HepG2 (cell line): ENCODE measurements at regions not wholly inside any gene's neighbourhood (a gene's known extent, or its start where the extent isn't known, plus 50 kb on each side); places are given as distances from the start of the nearest gene placed in this dataset.

ENCODE experiments used
- ATAC-seq: fragments of 200-7000 bp; cut with Tn5 transposase; 3 replicates; pipeline ENCODE4 v1.9.1; 2020; ENCODE audit warnings: mild to moderate bottlenecking, moderate library complexity
- BruUV-seq: library from RNA; stranded (reverse); fragments of 400-500 nt; replicated peaks from 2 replicates; lab custom pipeline; 2021; lab: Mats Ljungman, UMichigan
- CTCF ChIA-PET: fragments of 300-600 bp; formaldehyde crosslinking; extraction: SDS; loops from one replicate; lab custom pipeline; 2021; ENCODE audit warnings: low total read pairs, inconsistent platforms, low intra/inter-chr PET ratio; lab: Yijun Ruan, JAX
- POLR2A ChIA-PET: fragments of 350-600 bp; sonication (Branson Sonifier 250); formaldehyde crosslinking; loops from one replicate; lab custom pipeline; 2020; ENCODE audit warnings: antibody characterized with exemption, inconsistent platforms; lab: Yijun Ruan, JAX
- DNase-seq: peaks from one replicate; pipeline ENCODE4 v3.0.0-alpha.2; 2015; ENCODE audit warnings: low spot score
- FAIRE-seq: peaks from 3 replicates; lab custom pipeline; 2011; peaks lifted over from hg19 to GRCh38; lab: Jason Lieb, UNC
- H2AFZ ChIP-seq: one replicate; pipeline ENCODE4 v1.6.1; 2011; ENCODE audit warnings: low read length, inconsistent platforms
- H3K27ac ChIP-seq: fragments of 300-600 bp; 3 replicates; pipeline ENCODE4 v1.8.0; 2011; ENCODE audit warnings: mixed run types, mild to moderate bottlenecking, mixed read lengths, low read length, inconsistent platforms; ENCODE audit not compliant: insufficient read depth; ENCODE audit errors: extremely low read length
- H3K27me3 ChIP-seq, 2 experiments: fragments of 200-600 bp in 1 of 2; 2 replicates in 1 of 2; 3 replicates in 1 of 2; pipeline versions ENCODE4 v1.6.0 to v1.8.0; 2011; ENCODE audit warnings: low read length in 2 of 2, mild to moderate bottlenecking in 2 of 2, moderate library complexity in 2 of 2, inconsistent platforms in 1 of 2; ENCODE audit not compliant: insufficient read depth in 2 of 2, control insufficient read depth in 1 of 2
- H3K36me3 ChIP-seq, 2 experiments: fragments of 200-600 bp in 1 of 2; replicated peaks in 1 of 2; 2 replicates in 1 of 2; 3 replicates in 1 of 2; pipeline versions ENCODE4 v1.5.1 to v1.8.0; 2011; ENCODE audit warnings: low read length in 2 of 2, inconsistent platforms in 1 of 2; ENCODE audit not compliant: insufficient read depth in 2 of 2, control insufficient read depth in 1 of 2
- H3K4me1 ChIP-seq: 2 replicates; pipeline ENCODE4 v1.5.1; 2012; ENCODE audit warnings: low read length, inconsistent platforms; ENCODE audit not compliant: insufficient read depth
- H3K4me2 ChIP-seq: 2 replicates; pipeline ENCODE4 v1.6.0; 2011; ENCODE audit warnings: low read depth, low read length, inconsistent platforms
- H3K4me3 ChIP-seq, 3 experiments: fragments of 200-600 bp in 1 of 3; sonication (generic), shearing (Covaris generic) in 1 of 3; replicated peaks in 1 of 3; 2 replicates each; pipeline ENCODE4 v1.5.1; 2011 to 2016; ENCODE audit warnings: low read length in 3 of 3, inconsistent platforms in 2 of 3, low read depth in 2 of 3, mild to moderate bottlenecking in 2 of 3, control low read depth in 1 of 3, mixed read lengths in 1 of 3; ENCODE audit not compliant: insufficient read depth in 1 of 3
- H3K79me2 ChIP-seq: one replicate; pipeline ENCODE4 v1.6.1; 2011; ENCODE audit warnings: low read length, inconsistent platforms; ENCODE audit not compliant: insufficient read depth
- H3K9ac ChIP-seq: 2 replicates; pipeline ENCODE4 v1.6.0; 2011; ENCODE audit warnings: mild to moderate bottlenecking, low read depth, low read length, inconsistent platforms; ENCODE audit not compliant: insufficient read depth
- H3K9me3 ChIP-seq: 2 replicates; pipeline ENCODE4 v1.5.1; 2012; ENCODE audit warnings: mild to moderate bottlenecking, low read length
- H4K20me1 ChIP-seq: 2 replicates; pipeline ENCODE4 v1.6.0; 2011; ENCODE audit warnings: inconsistent platforms, mild to moderate bottlenecking, low read length, moderate library complexity; ENCODE audit not compliant: insufficient read depth
- MEIS1 ChIP-seq: sonication (generic); formaldehyde crosslinking; IDR thresholded peaks from 2 replicates; pipeline ENCODE4 v1.9.0; 2021; ENCODE audit warnings: mild to moderate bottlenecking, missing genetic modification reagents, moderate library complexity, borderline replicate concordance
- PHF8 ChIP-seq: sonication (generic); formaldehyde crosslinking; IDR thresholded peaks from 2 replicates; pipeline ENCODE4 v1.5.0; 2020; ENCODE audit warnings: missing genetic modification reagents
- SCMH1 ChIP-seq: sonication (generic); formaldehyde crosslinking; IDR thresholded peaks from 2 replicates; pipeline ENCODE4 v1.9.0; 2021; ENCODE audit warnings: missing genetic modification reagents, mild to moderate bottlenecking, borderline replicate concordance
- SP2 ChIP-seq: sonication (generic); formaldehyde crosslinking; IDR thresholded peaks from 2 replicates; pipeline ENCODE4 v1.5.1; 2020; ENCODE audit warnings: mild to moderate bottlenecking, missing genetic modification reagents
- SRF ChIP-seq: IDR thresholded peaks from 2 replicates; pipeline ENCODE4 v1.6.1; 2011; ENCODE audit warnings: mild to moderate bottlenecking, low read depth, low read length, moderate library complexity
- WGBS: methylation state at CpG from one replicate; pipeline ENCODE4 v1.1.6; 2017; ENCODE audit warnings: low lambda C conversion rate; 5-methylcytosine and 5-hydroxymethylcytosine counted together
- in situ Hi-C: cut with HindIII; loops from 2 replicates; pipeline ENCODE4 v1.10.0; 2017; ENCODE audit warnings: low pct_unique_long_range_greater_than_20kb; ENCODE audit not compliant: extremely low pct_ligation_motif_present
- intact Hi-C: fragments of 100-400 bp; cut with micrococcal nuclease; formaldehyde crosslinking; loops from one replicate; pipeline ENCODE4 v1.10.0; 2022; ENCODE audit not compliant: unreplicated experiment
- TF ChIP-seq, protein P1 (sequence below): sonication (generic); formaldehyde crosslinking; IDR thresholded peaks from 2 replicates; pipeline ENCODE4 v1.4.0; 2020; ENCODE audit warnings: missing genetic modification reagents, borderline replicate concordance
- TF ChIP-seq, protein P2 (sequence below): sonication (generic); formaldehyde crosslinking; IDR thresholded peaks from 2 replicates; pipeline ENCODE4 v1.4.0; 2020; ENCODE audit warnings: mild to moderate bottlenecking, missing genetic modification reagents
- TF ChIP-seq, protein P3 (sequence below): sonication (generic); formaldehyde crosslinking; IDR thresholded peaks from 2 replicates; pipeline ENCODE4 v1.5.1; 2020; ENCODE audit warnings: mild to moderate bottlenecking, missing genetic modification reagents
- TF ChIP-seq, protein P4 (sequence below): sonication (generic); formaldehyde crosslinking; IDR thresholded peaks from 2 replicates; pipeline ENCODE4 v1.9.0; 2021; ENCODE audit warnings: mild to moderate bottlenecking, missing genetic modification reagents

DNA sequence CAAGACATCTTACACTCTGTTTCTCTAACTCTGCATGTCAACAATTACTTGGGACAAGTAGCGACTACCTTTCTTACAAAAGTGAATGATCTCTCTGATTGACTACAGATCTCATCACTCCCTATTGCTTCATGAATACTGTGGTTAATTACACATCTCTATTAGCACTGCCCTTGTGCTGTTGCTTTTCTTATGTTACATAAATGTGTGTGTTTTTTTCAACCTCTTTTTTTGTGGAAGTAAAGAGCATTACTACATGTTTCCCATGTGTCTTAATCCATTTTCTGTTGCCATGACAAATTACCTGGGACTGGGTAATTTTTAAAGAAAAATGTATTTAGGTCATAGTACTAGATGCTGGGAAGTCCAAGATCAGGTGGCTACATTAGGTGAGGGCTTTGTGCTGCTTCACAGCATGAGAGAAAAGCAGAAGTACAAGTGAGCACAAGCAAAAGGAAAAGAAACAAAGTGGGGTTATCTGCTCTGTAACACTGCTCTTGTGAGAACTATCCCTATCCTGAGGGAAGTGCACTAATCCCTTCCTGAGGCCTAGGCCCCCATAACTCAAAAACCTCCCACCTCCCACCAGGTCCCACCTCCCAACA is 298.2 kb upstream of the SATB1 start:
- in situ Hi-C loops: no loop called here
- no peaks in the 10 kb centered on the region for H3K4me1 ChIP-seq
- intact Hi-C loops: no loop called here
- no peaks in the 10 kb centered on the region for H3K36me3 ChIP-seq
- H3K27ac ChIP-seq: no peak overlapping the region
- ChIA-PET CTCF (no interaction called here), POLR2A (no interaction called here)
- no peaks in the 10 kb centered on the region for H3K27me3 ChIP-seq
- 0% methylated on average over 1 of the region's 1 CpG for WGBS
- no TSS peak for BruUV-seq
- H2AFZ ChIP-seq: no peak overlapping the region
- no peak overlapping the region for H3K4me3 ChIP-seq
- FAIRE-seq (no peak), DNase-seq (no peak), ATAC-seq (no peak)
- H3K9me3 ChIP-seq: no peaks in the 10 kb centered on the region
- no peak overlapping the region for H3K9ac ChIP-seq
- H3K4me2 ChIP-seq: no peak overlapping the region
- H3K79me2 ChIP-seq: no peaks in the 10 kb centered on the region
- H4K20me1 ChIP-seq: no peaks in the 10 kb centered on the region
- TF ChIP-seq, protein P1, sequence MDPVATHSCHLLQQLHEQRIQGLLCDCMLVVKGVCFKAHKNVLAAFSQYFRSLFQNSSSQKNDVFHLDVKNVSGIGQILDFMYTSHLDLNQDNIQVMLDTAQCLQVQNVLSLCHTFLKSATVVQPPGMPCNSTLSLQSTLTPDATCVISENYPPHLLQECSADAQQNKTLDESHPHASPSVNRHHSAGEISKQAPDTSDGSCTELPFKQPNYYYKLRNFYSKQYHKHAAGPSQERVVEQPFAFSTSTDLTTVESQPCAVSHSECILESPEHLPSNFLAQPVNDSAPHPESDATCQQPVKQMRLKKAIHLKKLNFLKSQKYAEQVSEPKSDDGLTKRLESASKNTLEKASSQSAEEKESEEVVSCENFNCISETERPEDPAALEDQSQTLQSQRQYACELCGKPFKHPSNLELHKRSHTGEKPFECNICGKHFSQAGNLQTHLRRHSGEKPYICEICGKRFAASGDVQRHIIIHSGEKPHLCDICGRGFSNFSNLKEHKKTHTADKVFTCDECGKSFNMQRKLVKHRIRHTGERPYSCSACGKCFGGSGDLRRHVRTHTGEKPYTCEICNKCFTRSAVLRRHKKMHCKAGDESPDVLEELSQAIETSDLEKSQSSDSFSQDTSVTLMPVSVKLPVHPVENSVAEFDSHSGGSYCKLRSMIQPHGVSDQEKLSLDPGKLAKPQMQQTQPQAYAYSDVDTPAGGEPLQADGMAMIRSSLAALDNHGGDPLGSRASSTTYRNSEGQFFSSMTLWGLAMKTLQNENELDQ (CRISPR knock-in tag): no peak
- TF ChIP-seq, protein P2, sequence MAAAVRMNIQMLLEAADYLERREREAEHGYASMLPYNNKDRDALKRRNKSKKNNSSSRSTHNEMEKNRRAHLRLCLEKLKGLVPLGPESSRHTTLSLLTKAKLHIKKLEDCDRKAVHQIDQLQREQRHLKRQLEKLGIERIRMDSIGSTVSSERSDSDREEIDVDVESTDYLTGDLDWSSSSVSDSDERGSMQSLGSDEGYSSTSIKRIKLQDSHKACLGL (CRISPR knock-in tag): no peak
- TF ChIP-seq PHF8 (CRISPR knock-in tag) (no peak), SCMH1 (no peak), SP2 (CRISPR knock-in tag) (no peak), MEIS1 (CRISPR knock-in tag) (no peak), SRF (no peak)
- TF ChIP-seq, protein P3, sequence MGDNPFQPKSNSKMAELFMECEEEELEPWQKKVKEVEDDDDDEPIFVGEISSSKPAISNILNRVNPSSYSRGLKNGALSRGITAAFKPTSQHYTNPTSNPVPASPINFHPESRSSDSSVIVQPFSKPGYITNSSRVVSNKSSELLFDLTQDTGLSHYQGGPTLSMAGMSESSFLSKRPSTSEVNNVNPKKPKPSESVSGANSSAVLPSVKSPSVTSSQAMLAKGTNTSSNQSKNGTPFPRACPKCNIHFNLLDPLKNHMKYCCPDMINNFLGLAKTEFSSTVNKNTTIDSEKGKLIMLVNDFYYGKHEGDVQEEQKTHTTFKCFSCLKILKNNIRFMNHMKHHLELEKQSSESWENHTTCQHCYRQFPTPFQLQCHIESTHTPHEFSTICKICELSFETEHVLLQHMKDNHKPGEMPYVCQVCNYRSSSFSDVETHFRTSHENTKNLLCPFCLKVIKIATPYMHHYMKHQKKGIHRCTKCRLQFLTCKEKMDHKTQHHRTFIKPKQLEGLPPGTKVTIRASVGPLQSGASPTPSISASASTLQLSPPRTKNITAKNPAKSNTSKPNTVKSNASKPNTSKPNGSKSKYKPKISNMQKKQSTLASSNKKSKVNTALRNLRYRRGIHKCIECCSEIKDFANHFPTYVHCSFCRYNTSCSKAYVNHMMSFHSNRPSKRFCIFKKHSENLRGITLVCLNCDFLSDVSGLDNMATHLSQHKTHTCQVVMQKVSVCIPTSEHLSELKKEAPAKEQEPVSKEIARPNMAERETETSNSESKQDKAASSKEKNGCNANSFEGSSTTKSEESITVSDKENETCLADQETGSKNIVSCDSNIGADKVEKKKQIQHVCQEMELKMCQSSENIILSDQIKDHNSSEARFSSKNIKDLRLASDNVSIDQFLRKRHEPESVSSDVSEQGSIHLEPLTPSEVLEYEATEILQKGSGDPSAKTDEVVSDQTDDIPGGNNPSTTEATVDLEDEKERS (CRISPR knock-in tag): no peak
- TF ChIP-seq, protein P4, sequence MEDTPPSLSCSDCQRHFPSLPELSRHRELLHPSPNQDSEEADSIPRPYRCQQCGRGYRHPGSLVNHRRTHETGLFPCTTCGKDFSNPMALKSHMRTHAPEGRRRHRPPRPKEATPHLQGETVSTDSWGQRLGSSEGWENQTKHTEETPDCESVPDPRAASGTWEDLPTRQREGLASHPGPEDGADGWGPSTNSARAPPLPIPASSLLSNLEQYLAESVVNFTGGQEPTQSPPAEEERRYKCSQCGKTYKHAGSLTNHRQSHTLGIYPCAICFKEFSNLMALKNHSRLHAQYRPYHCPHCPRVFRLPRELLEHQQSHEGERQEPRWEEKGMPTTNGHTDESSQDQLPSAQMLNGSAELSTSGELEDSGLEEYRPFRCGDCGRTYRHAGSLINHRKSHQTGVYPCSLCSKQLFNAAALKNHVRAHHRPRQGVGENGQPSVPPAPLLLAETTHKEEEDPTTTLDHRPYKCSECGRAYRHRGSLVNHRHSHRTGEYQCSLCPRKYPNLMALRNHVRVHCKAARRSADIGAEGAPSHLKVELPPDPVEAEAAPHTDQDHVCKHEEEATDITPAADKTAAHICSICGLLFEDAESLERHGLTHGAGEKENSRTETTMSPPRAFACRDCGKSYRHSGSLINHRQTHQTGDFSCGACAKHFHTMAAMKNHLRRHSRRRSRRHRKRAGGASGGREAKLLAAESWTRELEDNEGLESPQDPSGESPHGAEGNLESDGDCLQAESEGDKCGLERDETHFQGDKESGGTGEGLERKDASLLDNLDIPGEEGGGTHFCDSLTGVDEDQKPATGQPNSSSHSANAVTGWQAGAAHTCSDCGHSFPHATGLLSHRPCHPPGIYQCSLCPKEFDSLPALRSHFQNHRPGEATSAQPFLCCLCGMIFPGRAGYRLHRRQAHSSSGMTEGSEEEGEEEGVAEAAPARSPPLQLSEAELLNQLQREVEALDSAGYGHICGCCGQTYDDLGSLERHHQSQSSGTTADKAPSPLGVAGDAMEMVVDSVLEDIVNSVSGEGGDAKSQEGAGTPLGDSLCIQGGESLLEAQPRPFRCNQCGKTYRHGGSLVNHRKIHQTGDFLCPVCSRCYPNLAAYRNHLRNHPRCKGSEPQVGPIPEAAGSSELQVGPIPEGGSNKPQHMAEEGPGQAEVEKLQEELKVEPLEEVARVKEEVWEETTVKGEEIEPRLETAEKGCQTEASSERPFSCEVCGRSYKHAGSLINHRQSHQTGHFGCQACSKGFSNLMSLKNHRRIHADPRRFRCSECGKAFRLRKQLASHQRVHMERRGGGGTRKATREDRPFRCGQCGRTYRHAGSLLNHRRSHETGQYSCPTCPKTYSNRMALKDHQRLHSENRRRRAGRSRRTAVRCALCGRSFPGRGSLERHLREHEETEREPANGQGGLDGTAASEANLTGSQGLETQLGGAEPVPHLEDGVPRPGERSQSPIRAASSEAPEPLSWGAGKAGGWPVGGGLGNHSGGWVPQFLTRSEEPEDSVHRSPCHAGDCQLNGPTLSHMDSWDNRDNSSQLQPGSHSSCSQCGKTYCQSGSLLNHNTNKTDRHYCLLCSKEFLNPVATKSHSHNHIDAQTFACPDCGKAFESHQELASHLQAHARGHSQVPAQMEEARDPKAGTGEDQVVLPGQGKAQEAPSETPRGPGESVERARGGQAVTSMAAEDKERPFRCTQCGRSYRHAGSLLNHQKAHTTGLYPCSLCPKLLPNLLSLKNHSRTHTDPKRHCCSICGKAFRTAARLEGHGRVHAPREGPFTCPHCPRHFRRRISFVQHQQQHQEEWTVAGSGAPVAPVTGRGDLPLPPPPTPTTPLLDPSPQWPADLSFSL (CRISPR knock-in tag): no peak
